MCF 10A (cell line): ENCODE measurements at regions not wholly inside any gene's neighbourhood (a gene's known extent, or its start where the extent isn't known, plus 50 kb on each side); places are given as distances from the start of the nearest gene placed in this dataset.

Experiments used
- BruUV-seq: library from RNA; stranded (reverse); fragments of 400-500 nt; replicated peaks from 2 replicates; lab custom pipeline; 2021; lab: Mats Ljungman, UMichigan
- CTCF ChIA-PET: fragments of 300-600 bp; sonication (Branson Sonifier 250); formaldehyde crosslinking; extraction: SDS; loops from one replicate; lab custom pipeline; 2021; ENCODE audit warnings: antibody characterized with exemption, inconsistent platforms; lab: Yijun Ruan, JAX
- POLR2A ChIA-PET: fragments of 300-600, 350-650 bp; sonication (Branson Sonifier 250); formaldehyde crosslinking; extraction: SDS; loops from one replicate; lab custom pipeline; 2020; ENCODE audit warnings: antibody characterized with exemption, inconsistent platforms; lab: Yijun Ruan, JAX
- DNase-seq: peaks from one replicate; pipeline ENCODE4 v3.0.0-alpha.2; 2018; ENCODE audit not compliant: unreplicated experiment
- H3K27ac Mint-ChIP-seq: one replicate; pipeline ENCODE4 v1.8.0; 2022; ENCODE audit warnings: mild to moderate bottlenecking, low read depth, mixed read lengths; ENCODE audit not compliant: unreplicated experiment
- H3K27me3 Mint-ChIP-seq: one replicate; pipeline ENCODE4 v1.8.0; 2022; ENCODE audit warnings: mixed read lengths; ENCODE audit not compliant: insufficient read depth, unreplicated experiment
- H3K36me3 Mint-ChIP-seq: one replicate; pipeline ENCODE4 v1.8.0; 2022; ENCODE audit warnings: mild to moderate bottlenecking, moderate library complexity, mixed read lengths; ENCODE audit not compliant: insufficient read depth, unreplicated experiment
- H3K4me1 Mint-ChIP-seq: one replicate; pipeline ENCODE4 v1.8.0; 2022; ENCODE audit warnings: mixed read lengths; ENCODE audit not compliant: insufficient read depth, unreplicated experiment
- H3K4me3 Mint-ChIP-seq: one replicate; pipeline ENCODE4 v1.8.0; 2022; ENCODE audit warnings: mild to moderate bottlenecking, moderate library complexity, mixed read lengths; ENCODE audit not compliant: unreplicated experiment
- H3K9me3 Mint-ChIP-seq: one replicate; pipeline ENCODE4 v1.8.0; 2022; ENCODE audit warnings: mixed read lengths; ENCODE audit not compliant: unreplicated experiment
- intact Hi-C: fragments of 100-400 bp; cut with micrococcal nuclease; formaldehyde crosslinking; loops from 2 replicates; pipeline ENCODE4 v1.14.1; 2022
- TF ChIP-seq, protein P1 (sequence below): fragments of 200-600 bp; IDR thresholded peaks from one replicate; pipeline ENCODE4 v1.8.0; 2022; ENCODE audit warnings: antibody characterized with exemption, mild to moderate bottlenecking; ENCODE audit not compliant: unreplicated experiment

DNA sequence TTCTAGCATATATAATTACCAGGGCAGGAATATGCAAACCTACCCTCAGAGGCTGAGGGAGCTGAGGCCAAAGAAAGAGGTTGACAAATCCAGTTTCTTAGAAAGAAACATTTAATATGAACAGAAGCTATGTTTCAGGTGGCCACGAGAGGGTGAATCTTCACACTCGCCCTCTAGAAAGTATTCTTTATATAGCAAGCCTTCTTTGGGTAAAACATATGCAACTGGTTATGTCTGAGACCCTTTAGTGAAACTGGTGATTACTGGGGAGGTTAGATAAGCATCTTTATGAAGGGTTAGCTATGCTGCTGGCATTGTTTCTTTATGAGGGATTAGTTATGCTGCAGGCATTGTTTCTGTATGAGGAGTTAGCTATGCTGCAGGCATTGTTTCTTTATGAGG lies 50.7 kb upstream of the GOLGA6L2 start:
- no peaks in the 10 kb centered on the region for H3K36me3 Mint-ChIP-seq

More for the DNA sequence above, 50.7 kb upstream of the GOLGA6L2 start:
- BruUV-seq, result no TSS peak
- Mint-ChIP-seq H3K27me3 (peaks cover 3% of the 10 kb centered on the region), H3K4me3 (no peak overlapping the region), H3K9me3 (no peaks in the 10 kb centered on the region), H3K4me1 (no peaks in the 10 kb centered on the region), H3K27ac (no peak overlapping the region)
- DNase-seq, result no peak
- TF ChIP-seq, protein P1, sequence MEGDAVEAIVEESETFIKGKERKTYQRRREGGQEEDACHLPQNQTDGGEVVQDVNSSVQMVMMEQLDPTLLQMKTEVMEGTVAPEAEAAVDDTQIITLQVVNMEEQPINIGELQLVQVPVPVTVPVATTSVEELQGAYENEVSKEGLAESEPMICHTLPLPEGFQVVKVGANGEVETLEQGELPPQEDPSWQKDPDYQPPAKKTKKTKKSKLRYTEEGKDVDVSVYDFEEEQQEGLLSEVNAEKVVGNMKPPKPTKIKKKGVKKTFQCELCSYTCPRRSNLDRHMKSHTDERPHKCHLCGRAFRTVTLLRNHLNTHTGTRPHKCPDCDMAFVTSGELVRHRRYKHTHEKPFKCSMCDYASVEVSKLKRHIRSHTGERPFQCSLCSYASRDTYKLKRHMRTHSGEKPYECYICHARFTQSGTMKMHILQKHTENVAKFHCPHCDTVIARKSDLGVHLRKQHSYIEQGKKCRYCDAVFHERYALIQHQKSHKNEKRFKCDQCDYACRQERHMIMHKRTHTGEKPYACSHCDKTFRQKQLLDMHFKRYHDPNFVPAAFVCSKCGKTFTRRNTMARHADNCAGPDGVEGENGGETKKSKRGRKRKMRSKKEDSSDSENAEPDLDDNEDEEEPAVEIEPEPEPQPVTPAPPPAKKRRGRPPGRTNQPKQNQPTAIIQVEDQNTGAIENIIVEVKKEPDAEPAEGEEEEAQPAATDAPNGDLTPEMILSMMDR, result no peak
- POLR2A ChIA-PET, result interaction anchor here (0.7 kb wide), 1 partner anchor 104 kb away, joined by 4 read pairs; no protein-coding TSS in a partner anchor
- CTCF ChIA-PET, result interaction anchor here (0.6 to 3.4 kb wide), 25 partner anchors 9 to 471 kb away, joined by 3 to 40 read pairs (median 4); no protein-coding TSS in a partner anchor
- intact Hi-C loops, result loop anchor here (5.0 to 10.0 kb wide), 4 partner anchors 57 to 1347 kb away; no protein-coding TSS in a partner anchor
